Psoas muscle (tissue), 7 donors: ENCODE measurements at regions not wholly inside any gene's neighbourhood (a gene's known extent, or its start where the extent isn't known, plus 50 kb on each side); places are given as distances from the start of the nearest gene placed in this dataset.

Experiments used
- ATAC-seq, 4 donors: fragments of 200-7000 bp; cut with Tn5 transposase; one replicate each; pipeline ENCODE4 v1.9.1; 2020; ENCODE audit warnings: moderate library complexity in 3 of 4, mild to moderate bottlenecking in 2 of 4
- DNase-seq, 2 donors: peaks; one replicate each; pipeline ENCODE4 v3.0.0-alpha.2; 2020
- H3K27ac ChIP-seq: fragments of 200-600 bp; one replicate; pipeline ENCODE4 v1.8.0; 2022
- H3K27me3 ChIP-seq, 3 donors: fragments of 200-600 bp in 1 of 3; one replicate each; pipeline versions ENCODE4 v1.6.1 to v1.8.0; 2013 to 2022; ENCODE audit warnings: low read length in 2 of 3, mild to moderate bottlenecking in 2 of 3, moderate library complexity in 1 of 3; ENCODE audit not compliant: insufficient read depth in 3 of 3
- H3K36me3 ChIP-seq, 2 donors: fragments of 200-600 bp in 1 of 2; one replicate each; pipeline versions ENCODE4 v1.6.1 to v1.8.0; 2013 to 2022; ENCODE audit warnings: low read depth in 1 of 2, mild to moderate bottlenecking in 1 of 2, moderate library complexity in 1 of 2; ENCODE audit not compliant: insufficient read depth in 1 of 2
- H3K4me1 ChIP-seq: fragments of 200-600 bp; one replicate; pipeline ENCODE4 v1.8.0; 2022
- H3K4me3 ChIP-seq: fragments of 200-600 bp; one replicate; pipeline ENCODE4 v1.8.0; 2022; ENCODE audit warnings: mild to moderate bottlenecking
- H3K9me3 ChIP-seq: fragments of 200-600 bp; one replicate; pipeline ENCODE4 v1.8.0; 2022
- CTCF ChIP-seq: fragments of 200-600 bp; IDR thresholded peaks from one replicate; pipeline ENCODE4 v1.8.0; 2022; ENCODE audit warnings: antibody characterized with exemption
- WGBS, 3 donors: extraction: QIAGEN DNeasy Blood & Tissue Kit; methylation state at CpG; one replicate each; pipeline versions ENCODE4 v1.1.6 to v1.1.7; 2013; 5-methylcytosine and 5-hydroxymethylcytosine counted together
- intact Hi-C, 2 donors: fragments of 100-400 bp; cut with DNase I; formaldehyde crosslinking; loops; one replicate each; pipeline versions ENCODE4 v1.11.0 to v1.14.2; 2022
- donor health status: healthy with polysubstance abuse.
- donor health status: DM: no; HTN: no; CAD: no; lungs with moderate emphysema.
- donor health status: Bipolar disorder and iron deficiency.
- donor health status: healthy.
- donor health status: DM: yes; HTN: yes; CAD: no.
- donor health status: DM: no; HTN: no; CAD: no.
- donor health status: DM: yes; HTN: yes; CAD: no.

- intact Hi-C loops = loop anchor here in 1 of 2 donors (5.0 kb wide), 1 partner anchor 36 kb away; no protein-coding TSS in a partner anchor
Measured at GRCh38 chr15:93143186-93143585, 54.2 kb upstream of the RGMA start.

GRCh38 chr15:93141371-93141794 is 52.4 kb upstream of the RGMA start:
- no peak for ATAC-seq
- H3K9me3 ChIP-seq = no peaks in the 10 kb centered on the region
- no peaks in the 10 kb centered on the region for H3K36me3 ChIP-seq
- H3K4me1 ChIP-seq = peaks cover 4% of the 10 kb centered on the region
- WGBS, 3 donors = 80 to 85% (median 84%) methylated on average over 8 of the region's 8 CpGs
- H3K27ac ChIP-seq = no peak overlapping the region
- DNase-seq = no peak
- intact Hi-C loops = loop anchor here in 1 of 2 donors (5.0 kb wide), 1 partner anchor 34 kb away; no protein-coding TSS in a partner anchor
- no peak overlapping the region for H3K4me3 ChIP-seq
- no peaks in the 10 kb centered on the region for H3K27me3 ChIP-seq
- no peak for TF ChIP-seq CTCF

More at GRCh38 chr15:93143186-93143585, 54.2 kb upstream of the RGMA start:
- Histone ChIP-seq H3K4me3 (no peak overlapping the region), H3K4me1 (peaks cover 9% of the 10 kb centered on the region), H3K27ac (no peak overlapping the region), H3K9me3 (no peaks in the 10 kb centered on the region), H3K36me3 (no peaks in the 10 kb centered on the region), H3K27me3 (no peaks in the 10 kb centered on the region)
- no peak for TF ChIP-seq CTCF
- ATAC-seq = no peak
- 94 to 97% (median 97%) methylated on average over 13 of the region's 13 CpGs for WGBS, 3 donors
- no peak for DNase-seq

- Histone ChIP-seq H3K4me1 (no peaks in the 10 kb centered on the region), H3K4me3 (no peak overlapping the region), H3K36me3 (no peaks in the 10 kb centered on the region), H3K27me3 (no peaks in the 10 kb centered on the region), H3K9me3 (no peaks in the 10 kb centered on the region), H3K27ac (no peak overlapping the region)
- intact Hi-C loops = no loop called here
- DNase-seq = no peak
- no peak for ATAC-seq
- whole genome bisulfite sequencing, 3 donors = 87 to 96% (median 94%) methylated on average over 8 of the region's 8 CpGs
- TF ChIP-seq CTCF = no peak
Measured at GRCh38 chr15:93139436-93139835, 50.4 kb upstream of the RGMA start.

- WGBS, 3 donors = 86 to 89% (median 87%) methylated on average over 3 of the region's 3 CpGs
Measured at GRCh38 chr15:93138681-93139250, 49.8 kb upstream of the RGMA start.

More at GRCh38 chr15:93138681-93139250, 49.8 kb upstream of the RGMA start:
- ATAC-seq = no peak
- H3K27ac ChIP-seq = no peak overlapping the region
- no peaks in the 10 kb centered on the region for H3K9me3 ChIP-seq
- H3K4me3 ChIP-seq = no peak overlapping the region
- DNase-seq = no peak
- no peaks in the 10 kb centered on the region for H3K27me3 ChIP-seq
- no peak for TF ChIP-seq CTCF
- no peaks in the 10 kb centered on the region for H3K4me1 ChIP-seq
- H3K36me3 ChIP-seq = no peaks in the 10 kb centered on the region
- intact Hi-C loops = no loop called here
